Neuronal stem cell (in vitro differentiated cells): ENCODE measurements at regions not wholly inside any gene's neighbourhood (a gene's known extent, or its start where the extent isn't known, plus 50 kb on each side); places are given as distances from the start of the nearest gene placed in this dataset.

Experiments
- DNase-seq: peaks from one replicate; pipeline ENCODE4 v3.0.0-alpha.2; 2013; ENCODE audit warnings: low spot score
- H2AFZ ChIP-seq: one replicate; pipeline ENCODE4 v1.6.1; 2013; ENCODE audit warnings: mild to moderate bottlenecking, low read length, inconsistent platforms
- H2AK5ac ChIP-seq: 2 replicates; pipeline ENCODE4 v1.6.1; 2013; ENCODE audit warnings: low read depth, mild to moderate bottlenecking, inconsistent platforms, low read length, moderate library complexity, mixed read lengths
- H2BK120ac ChIP-seq: 2 replicates; pipeline ENCODE4 v1.6.1; 2013; ENCODE audit warnings: low read depth, mild to moderate bottlenecking, inconsistent platforms, low read length, moderate library complexity, mixed read lengths
- H2BK12ac ChIP-seq: one replicate; pipeline ENCODE4 v1.6.1; 2013; ENCODE audit warnings: low read length, inconsistent platforms
- H2BK15ac ChIP-seq: 2 replicates; pipeline ENCODE4 v1.6.1; 2013; ENCODE audit warnings: mild to moderate bottlenecking, low read length, inconsistent platforms, mixed read lengths
- H2BK5ac ChIP-seq: one replicate; pipeline ENCODE4 v1.6.1; 2013; ENCODE audit warnings: inconsistent platforms, mild to moderate bottlenecking, low read length, moderate library complexity
- H3K14ac ChIP-seq: one replicate; pipeline ENCODE4 v1.6.1; 2013; ENCODE audit warnings: low read length, inconsistent platforms
- H3K18ac ChIP-seq: 2 replicates; pipeline ENCODE4 v1.6.1; 2013; ENCODE audit warnings: low read length, inconsistent platforms
- H3K23ac ChIP-seq: 2 replicates; pipeline ENCODE4 v1.6.1; 2013; ENCODE audit warnings: low read depth, mild to moderate bottlenecking, mixed read lengths, low read length, inconsistent platforms; ENCODE audit not compliant: poor library complexity
- H3K27ac ChIP-seq: replicated peaks from 3 replicates; pipeline ENCODE4 v1.5.1; 2013; ENCODE audit warnings: low read length, inconsistent platforms
- H3K27me3 ChIP-seq, 3 experiments: 2 replicates each; pipeline ENCODE4 v1.6.1; 2013; ENCODE audit warnings: low read length in 3 of 3, mild to moderate bottlenecking in 2 of 3, inconsistent platforms in 1 of 3, low read depth in 1 of 3, mixed read lengths in 1 of 3, moderate library complexity in 1 of 3; ENCODE audit not compliant: control insufficient read depth in 3 of 3, insufficient read depth in 3 of 3
- H3K36me3 ChIP-seq, 2 donors: replicated peaks in 1 of 2; 2 replicates each; pipeline ENCODE4 v1.6.1; 2013; ENCODE audit warnings: low read length in 2 of 2; ENCODE audit not compliant: control insufficient read depth in 2 of 2, insufficient read depth in 2 of 2
- H3K4ac ChIP-seq: 2 replicates; pipeline ENCODE4 v1.6.1; 2013; ENCODE audit warnings: inconsistent platforms, mild to moderate bottlenecking, low read length, moderate library complexity
- H3K4me1 ChIP-seq, 2 donors: 1 replicate in 1 of 2; 2 replicates in 1 of 2; pipeline ENCODE4 v1.6.1; 2013; ENCODE audit warnings: low read length in 2 of 2, low read depth in 1 of 2; ENCODE audit not compliant: control insufficient read depth in 2 of 2, insufficient read depth in 1 of 2
- H3K4me2 ChIP-seq: one replicate; pipeline ENCODE4 v1.6.1; 2013; ENCODE audit warnings: mild to moderate bottlenecking, low read length, inconsistent platforms; ENCODE audit not compliant: insufficient read depth, poor library complexity, severe bottlenecking
- H3K4me3 ChIP-seq, 2 donors: 2 replicates each; pipeline ENCODE4 v1.5.1; 2013; ENCODE audit warnings: low read length in 2 of 2, mild to moderate bottlenecking in 2 of 2, inconsistent platforms in 1 of 2, moderate library complexity in 1 of 2
- H3K79me1 ChIP-seq: one replicate; pipeline ENCODE4 v1.6.1; 2013; ENCODE audit warnings: low read depth, mild to moderate bottlenecking, inconsistent platforms, low read length, moderate library complexity
- H3K9ac ChIP-seq: one replicate; pipeline ENCODE4 v1.6.1; 2013; ENCODE audit warnings: mild to moderate bottlenecking, low read depth, low read length, inconsistent platforms; ENCODE audit not compliant: poor library complexity
- H3K9me3 ChIP-seq, 2 donors: replicated peaks in 1 of 2; 2 replicates each; pipeline versions ENCODE3 to v1.6.1; 2013; ENCODE audit warnings: low read length in 2 of 2, mild to moderate bottlenecking in 2 of 2, inconsistent platforms in 1 of 2, low read depth in 1 of 2, mixed read lengths in 1 of 2, moderate library complexity in 1 of 2; ENCODE audit not compliant: control insufficient read depth in 2 of 2, insufficient read depth in 1 of 2
- H4K8ac ChIP-seq: one replicate; pipeline ENCODE4 v1.6.1; 2013; ENCODE audit warnings: low read depth, mild to moderate bottlenecking, inconsistent platforms, low read length, moderate library complexity
- H4K91ac ChIP-seq: one replicate; pipeline ENCODE4 v1.6.1; 2013; ENCODE audit warnings: low read length, low read depth, mild to moderate bottlenecking, inconsistent platforms; ENCODE audit not compliant: poor library complexity
- WGBS, 2 donors: extraction: QIAGEN DNeasy Blood & Tissue Kit; methylation state at CpG; one replicate each; pipeline ENCODE4 v1.1.7; 2013; ENCODE audit warnings: missing lambda C conversion rate in 2 of 2, mixed read lengths in 1 of 2; ENCODE audit not compliant: insufficient read length in 2 of 2, insufficient replicate concordance in 1 of 2; ENCODE audit errors: extremely low coverage in 2 of 2; 5-methylcytosine and 5-hydroxymethylcytosine counted together

DNA sequence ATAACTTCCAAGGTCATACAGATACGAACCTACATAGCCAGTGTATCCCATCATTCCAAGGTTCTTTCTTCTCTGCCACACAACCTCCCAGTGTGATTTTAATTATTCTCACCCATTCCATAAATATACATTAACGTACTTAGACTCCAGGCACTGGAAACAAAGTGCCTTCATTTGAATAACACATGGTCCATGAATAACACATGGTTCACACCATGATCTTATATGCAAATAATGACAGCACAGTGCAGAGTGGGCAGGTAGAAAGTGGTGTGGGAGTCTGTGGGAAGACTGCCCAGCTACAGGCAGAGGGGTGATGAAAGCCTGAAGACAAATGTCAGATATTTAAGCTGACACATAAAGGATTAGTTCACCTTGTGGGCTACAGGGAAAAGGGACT lies 425.2 kb downstream of the HACE1 start:
- Histone ChIP-seq H3K23ac (no peak overlapping the region), H2AK5ac (no peak overlapping the region)
- no CpG with 5 or more reads among the region's 2 CpGs for whole genome bisulfite sequencing, 2 donors

DNA sequence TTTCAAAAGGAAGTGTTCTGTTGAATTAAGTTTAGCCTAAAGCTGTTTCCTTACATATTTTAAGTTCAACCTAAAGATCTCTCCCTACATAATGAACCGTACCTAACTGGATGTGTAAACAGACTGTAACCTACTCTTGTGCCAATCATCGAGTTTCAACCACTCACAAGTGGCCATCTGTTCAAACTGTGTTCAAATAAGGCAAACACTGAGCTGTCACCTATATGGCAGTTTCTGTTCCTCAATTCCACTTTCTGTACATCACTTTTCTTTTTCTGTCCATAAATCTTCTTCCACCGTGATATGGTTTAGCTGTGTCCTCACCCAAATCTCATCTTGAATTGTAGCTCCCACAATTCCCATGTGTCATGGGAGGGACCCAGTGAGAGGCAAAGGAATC lies 428.6 kb downstream of the HACE1 start:
- no peaks in the 10 kb centered on the region for H3K36me3 ChIP-seq
- no peak overlapping the region for H3K23ac ChIP-seq
- H2BK120ac ChIP-seq, result no peak overlapping the region
- H3K4me1 ChIP-seq, result no peaks in the 10 kb centered on the region
- no peaks in the 10 kb centered on the region for H3K27me3 ChIP-seq
- H2BK15ac ChIP-seq, result no peak overlapping the region
- H2BK12ac ChIP-seq, result no peak overlapping the region
- no peak overlapping the region for H3K4me2 ChIP-seq
- H3K14ac ChIP-seq, result no peak overlapping the region
- no peak overlapping the region for H3K9ac ChIP-seq
- H3K79me1 ChIP-seq, result no peaks in the 10 kb centered on the region
- H3K18ac ChIP-seq, result no peak overlapping the region
- no peaks in the 10 kb centered on the region for H3K9me3 ChIP-seq
- H2AK5ac ChIP-seq, result no peak overlapping the region
- H4K8ac ChIP-seq, result no peak overlapping the region
- no peak overlapping the region for H3K4me3 ChIP-seq
- H2AFZ ChIP-seq, result no peak overlapping the region
- DNase-seq, result no peak
- H4K91ac ChIP-seq, result no peak overlapping the region
- no peak overlapping the region for H3K27ac ChIP-seq
- no peak overlapping the region for H3K4ac ChIP-seq
- no CpG with 5 or more reads among the region's 3 CpGs for WGBS, 2 donors
- H2BK5ac ChIP-seq, result no peak overlapping the region

More for the DNA sequence above, 425.2 kb downstream of the HACE1 start:
- H3K4me2 ChIP-seq, result no peak overlapping the region
- H4K8ac ChIP-seq, result no peak overlapping the region
- H3K18ac ChIP-seq, result no peak overlapping the region
- H3K9me3 ChIP-seq, result no peaks in the 10 kb centered on the region
- no peaks in the 10 kb centered on the region for H3K79me1 ChIP-seq
- H3K4ac ChIP-seq, result no peak overlapping the region
- no peak overlapping the region for H2AFZ ChIP-seq
- no peak overlapping the region for H4K91ac ChIP-seq
- no peak overlapping the region for H3K4me3 ChIP-seq
- H2BK15ac ChIP-seq, result no peak overlapping the region
- H3K36me3 ChIP-seq, result no peaks in the 10 kb centered on the region
- no peaks in the 10 kb centered on the region for H3K27me3 ChIP-seq
- DNase-seq, result no peak
- no peak overlapping the region for H3K27ac ChIP-seq
- no peak overlapping the region for H2BK5ac ChIP-seq
- H2BK12ac ChIP-seq, result no peak overlapping the region
- no peak overlapping the region for H3K14ac ChIP-seq
- no peaks in the 10 kb centered on the region for H3K4me1 ChIP-seq
- no peak overlapping the region for H3K9ac ChIP-seq
- H2BK120ac ChIP-seq, result no peak overlapping the region

DNA sequence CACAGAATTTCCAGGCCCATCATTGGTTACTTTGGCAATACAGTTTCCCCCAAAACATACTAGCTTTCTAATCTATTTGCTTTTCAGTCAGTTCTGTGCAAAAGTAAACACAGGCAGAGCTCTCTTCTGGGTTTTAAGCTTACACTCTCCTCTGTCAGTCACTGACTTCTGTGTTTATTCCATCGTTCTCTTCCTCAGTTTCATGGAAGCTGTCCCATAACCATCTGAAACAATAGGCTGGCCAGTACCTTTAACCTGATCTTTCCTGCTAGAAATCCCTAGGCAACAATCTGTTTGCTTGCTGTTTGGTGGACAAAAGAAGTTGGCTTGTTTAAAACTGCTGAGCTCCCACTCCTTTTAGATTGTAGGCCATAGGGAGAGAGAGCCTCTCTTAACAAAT lies 431.5 kb downstream of the HACE1 start:
- Histone ChIP-seq H3K14ac (no peak overlapping the region), H3K18ac (no peak overlapping the region), H2BK5ac (no peak overlapping the region), H3K4me1 (no peaks in the 10 kb centered on the region), H2AK5ac (no peak overlapping the region), H2BK12ac (no peak overlapping the region), H2BK120ac (no peak overlapping the region), H3K4me3 (no peak overlapping the region), H4K8ac (no peak overlapping the region), H3K4me2 (no peak overlapping the region), H3K36me3 (no peaks in the 10 kb centered on the region), H3K4ac (no peak overlapping the region), H3K9ac (no peak overlapping the region), H3K9me3 (no peaks in the 10 kb centered on the region), H3K27me3 (no peaks in the 10 kb centered on the region), H2BK15ac (no peak overlapping the region), H2AFZ (no peak overlapping the region), H3K79me1 (no peaks in the 10 kb centered on the region), H3K23ac (no peak overlapping the region), H4K91ac (no peak overlapping the region), H3K27ac (no peak overlapping the region)
- DNase-seq, result no peak
- WGBS, 2 donors, result no CpG with 5 or more reads among the region's 1 CpG

DNA sequence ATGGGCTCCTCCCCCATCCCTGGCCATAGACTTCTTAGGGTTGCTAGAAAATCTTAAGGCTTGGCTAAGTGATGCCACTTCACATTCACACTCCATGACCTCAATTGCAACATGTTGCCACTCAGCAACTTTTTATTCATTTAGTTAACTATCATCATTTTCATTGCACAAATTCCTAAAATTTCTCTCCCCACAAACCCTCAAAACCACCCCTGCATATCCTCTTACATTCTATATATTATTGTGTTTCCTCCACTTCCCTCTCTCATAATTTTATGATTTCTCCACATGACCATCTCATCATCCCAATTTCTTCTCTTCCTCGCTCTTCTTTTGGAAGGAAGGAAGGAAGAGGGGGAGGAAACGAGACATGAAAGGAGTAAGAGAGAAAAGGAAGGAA lies 436.0 kb downstream of the HACE1 start:
- DNase-seq, result no peak
- Histone ChIP-seq H3K23ac (no peak overlapping the region), H3K4me1 (no peaks in the 10 kb centered on the region), H3K18ac (no peak overlapping the region), H3K4me3 (no peak overlapping the region), H2AFZ (no peak overlapping the region), H3K4me2 (no peak overlapping the region), H3K79me1 (no peaks in the 10 kb centered on the region), H3K9ac (no peak overlapping the region), H3K27ac (no peak overlapping the region), H3K27me3 (no peaks in the 10 kb centered on the region), H3K9me3 (no peaks in the 10 kb centered on the region), H2AK5ac (no peak overlapping the region), H3K36me3 (no peaks in the 10 kb centered on the region), H3K14ac (no peak overlapping the region), H2BK12ac (no peak overlapping the region), H4K8ac (no peak overlapping the region), H2BK5ac (no peak overlapping the region), H3K4ac (no peak overlapping the region), H2BK120ac (no peak overlapping the region), H2BK15ac (no peak overlapping the region), H4K91ac (no peak overlapping the region)
- WGBS, 2 donors, result no CpG with 5 or more reads among the region's 2 CpGs
